Neural cell (in vitro differentiated cells): ENCODE measurements at regions not wholly inside any gene's neighbourhood (a gene's known extent, or its start where the extent isn't known, plus 50 kb on each side); places are given as distances from the start of the nearest gene placed in this dataset.

Experiments used
- CTCF ChIP-seq: fragments of 450-650 bp; IDR thresholded peaks from 2 replicates; pipeline ENCODE4 v1.5.1; 2014; ENCODE audit warnings: antibody characterized with exemption, mild to moderate bottlenecking, moderate library complexity; ENCODE audit not compliant: poor library complexity, severe bottlenecking
- MXI1 ChIP-seq: fragments of 450-650 bp; conservative IDR thresholded peaks from 2 replicates; pipeline ENCODE4 v1.6.1; 2014; ENCODE audit warnings: antibody characterized with exemption, mild to moderate bottlenecking; ENCODE audit not compliant: poor library complexity, severe bottlenecking
- POLR2AphosphoS5 ChIP-seq: IDR thresholded peaks from 2 replicates; pipeline ENCODE4 v1.6.1; 2012
- REST ChIP-seq: IDR thresholded peaks from 2 replicates; pipeline ENCODE4 v1.6.1; 2012; ENCODE audit warnings: borderline replicate concordance
- TAF1 ChIP-seq: IDR thresholded peaks from 2 replicates; pipeline ENCODE4 v1.6.1; 2012; ENCODE audit warnings: low read depth

- TF ChIP-seq CTCF (no peak), TAF1 (no peak), MXI1 (no peak), REST (no peak), POLR2AphosphoS5 (no peak)
These were observed 198.5 kb upstream of the SMIM21 start for GRCh38 chr18:75625966-75626365.
